IPS-18c (cell line): ENCODE measurements at regions not wholly inside any gene's neighbourhood (a gene's known extent, or its start where the extent isn't known, plus 50 kb on each side); places are given as distances from the start of the nearest gene placed in this dataset.

ENCODE experiments used
- H3K4me3 ChIP-seq: 2 replicates; pipeline ENCODE4 v1.7.0; 2013; ENCODE audit warnings: low read depth, mild to moderate bottlenecking, low read length, moderate library complexity; ENCODE audit not compliant: insufficient read depth
- H3K9me3 ChIP-seq: one replicate; pipeline ENCODE4 v1.6.1; 2013; ENCODE audit warnings: mild to moderate bottlenecking, low read length, moderate library complexity; ENCODE audit not compliant: control insufficient read depth, insufficient read depth

- no peaks in the 10 kb centered on the region for H3K9me3 ChIP-seq
Observed at GRCh38 chr1:55289614-55290013, 74.5 kb upstream of the USP24 start.

GRCh38 chr1:55289042-55289441 is 73.9 kb upstream of the USP24 start:
- no peaks in the 10 kb centered on the region for H3K9me3 ChIP-seq
- H3K4me3 ChIP-seq: no peak overlapping the region

More at GRCh38 chr1:55289614-55290013, 74.5 kb upstream of the USP24 start:
- no peak overlapping the region for H3K4me3 ChIP-seq

- H3K4me3 ChIP-seq: no peak overlapping the region
- no peaks in the 10 kb centered on the region for H3K9me3 ChIP-seq
Observed at GRCh38 chr1:55288245-55288644, 73.1 kb upstream of the USP24 start.

- Histone ChIP-seq H3K4me3 (no peak overlapping the region), H3K9me3 (no peaks in the 10 kb centered on the region)
Observed at GRCh38 chr1:55287723-55288122, 72.6 kb upstream of the USP24 start.

- Histone ChIP-seq H3K9me3 (no peaks in the 10 kb centered on the region), H3K4me3 (no peak overlapping the region)
Observed at GRCh38 chr1:55286856-55287602, 71.9 kb upstream of the USP24 start.

GRCh38 chr1:55285834-55286233 is 70.7 kb upstream of the USP24 start:
- H3K9me3 ChIP-seq: no peaks in the 10 kb centered on the region
- no peak overlapping the region for H3K4me3 ChIP-seq

- no peaks in the 10 kb centered on the region for H3K9me3 ChIP-seq
- H3K4me3 ChIP-seq: no peak overlapping the region
Observed at GRCh38 chr1:55284856-55285255, 69.7 kb upstream of the USP24 start.

- H3K9me3 ChIP-seq: no peaks in the 10 kb centered on the region
- H3K4me3 ChIP-seq: no peak overlapping the region
Observed at GRCh38 chr1:55282058-55282457, 66.9 kb upstream of the USP24 start.

GRCh38 chr1:55280731-55281130 is 65.6 kb upstream of the USP24 start:
- H3K4me3 ChIP-seq: no peak overlapping the region
- no peaks in the 10 kb centered on the region for H3K9me3 ChIP-seq

- Histone ChIP-seq H3K9me3 (no peaks in the 10 kb centered on the region), H3K4me3 (no peak overlapping the region)
Observed at GRCh38 chr1:55279627-55280026, 64.5 kb upstream of the USP24 start.

- Histone ChIP-seq H3K9me3 (no peaks in the 10 kb centered on the region), H3K4me3 (no peak overlapping the region)
Observed at GRCh38 chr1:55278378-55278777, 63.2 kb upstream of the USP24 start.

- Histone ChIP-seq H3K9me3 (no peaks in the 10 kb centered on the region), H3K4me3 (no peak overlapping the region)
Observed at GRCh38 chr1:55277377-55278130, 62.4 kb upstream of the USP24 start.

- Histone ChIP-seq H3K9me3 (no peaks in the 10 kb centered on the region), H3K4me3 (no peak overlapping the region)
Observed at GRCh38 chr1:55276671-55277376, 61.7 kb upstream of the USP24 start.

GRCh38 chr1:55275941-55276341 is 60.8 kb upstream of the USP24 start:
- no peak overlapping the region for H3K4me3 ChIP-seq
- no peaks in the 10 kb centered on the region for H3K9me3 ChIP-seq

- no peak overlapping the region for H3K4me3 ChIP-seq
- no peaks in the 10 kb centered on the region for H3K9me3 ChIP-seq
Observed at GRCh38 chr1:55275151-55275748, 60.1 kb upstream of the USP24 start.

GRCh38 chr1:55272994-55273393 is 57.8 kb upstream of the USP24 start:
- Histone ChIP-seq H3K9me3 (peaks cover 2% of the 10 kb centered on the region), H3K4me3 (no peak overlapping the region)
